Left lobe of liver (tissue), 2 donors: ENCODE measurements at regions not wholly inside any gene's neighbourhood (a gene's known extent, or its start where the extent isn't known, plus 50 kb on each side); places are given as distances from the start of the nearest gene placed in this dataset.

Experiments
- ATAC-seq: fragments of 200-7000 bp; cut with Tn5 transposase; one replicate; pipeline ENCODE4 v1.9.1; 2020; ENCODE audit warnings: mild to moderate bottlenecking, moderate library complexity
- DNase-seq: peaks from one replicate; pipeline ENCODE4 v3.0.0-alpha.2; 2020; ENCODE audit warnings: low spot score
- donor health status: DM: no; HTN: no; CAD: no; lungs with moderate emphysema.
- donor health status: DM: no; HTN: yes; CAD: no.

- ATAC-seq (peak; percentile 91), DNase-seq (peak; percentile 93)
Observed at GRCh38 chr16:79770244-79771064, 169.9 kb upstream of the MAF start.

- no peak for ATAC-seq
- no peak for DNase-seq
Observed at GRCh38 chr16:79769928-79770243, 169.3 kb upstream of the MAF start.

- DNase-seq: no peak
- no peak for ATAC-seq
Observed at GRCh38 chr16:79769270-79769927, 168.9 kb upstream of the MAF start.

GRCh38 chr16:79768276-79768970 is 167.9 kb upstream of the MAF start:
- ATAC-seq (peak; percentile 33), DNase-seq (no peak)

- ATAC-seq (peak; percentile 74), DNase-seq (peak; percentile 57)
Observed at GRCh38 chr16:79767421-79768275, 167.1 kb upstream of the MAF start.

GRCh38 chr16:79765901-79766394 is 165.4 kb upstream of the MAF start:
- DNase-seq (no peak), ATAC-seq (no peak)

- DNase-seq: no peak
- no peak for ATAC-seq
Observed at GRCh38 chr16:79765431-79765830, 164.9 kb upstream of the MAF start.

- DNase-seq: no peak
- ATAC-seq: no peak
Observed at GRCh38 chr16:79764415-79765110, 164.0 kb upstream of the MAF start.

- ATAC-seq: no peak
- DNase-seq: no peak
Observed at GRCh38 chr16:79762217-79762616, 161.7 kb upstream of the MAF start.

- DNase-seq: no peak
- no peak for ATAC-seq
Observed at GRCh38 chr16:79758615-79759346, 158.2 kb upstream of the MAF start.

- ATAC-seq: no peak
- no peak for DNase-seq
Observed at GRCh38 chr16:79757968-79758367, 157.4 kb upstream of the MAF start.

GRCh38 chr16:79757163-79757562 is 156.6 kb upstream of the MAF start:
- DNase-seq (no peak), ATAC-seq (no peak)

- ATAC-seq (no peak), DNase-seq (no peak)
Observed at GRCh38 chr16:79756571-79756970, 156.0 kb upstream of the MAF start.

- DNase-seq: no peak
- no peak for ATAC-seq
Observed at GRCh38 chr16:79754501-79754900, 154.0 kb upstream of the MAF start.

- no peak for ATAC-seq
- no peak for DNase-seq
Observed at GRCh38 chr16:79754081-79754480, 153.5 kb upstream of the MAF start.

GRCh38 chr16:79753286-79753685 is 152.7 kb upstream of the MAF start:
- DNase-seq (no peak), ATAC-seq (no peak)

- ATAC-seq: no peak
Observed at GRCh38 chr16:79752396-79752795, 151.9 kb upstream of the MAF start.

GRCh38 chr16:79751471-79752184 is 151.1 kb upstream of the MAF start:
- DNase-seq (no peak), ATAC-seq (no peak)

More at GRCh38 chr16:79752396-79752795, 151.9 kb upstream of the MAF start:
- DNase-seq: no peak

GRCh38 chr16:79750311-79750710 is 149.8 kb upstream of the MAF start:
- no peak for ATAC-seq
- no peak for DNase-seq
